HepG2 (cell line): ENCODE measurements at regions not wholly inside any gene's neighbourhood (a gene's known extent, or its start where the extent isn't known, plus 50 kb on each side); places are given as distances from the start of the nearest gene placed in this dataset.

ENCODE experiments used
- ATAC-seq: fragments of 200-7000 bp; cut with Tn5 transposase; 3 replicates; pipeline ENCODE4 v1.9.1; 2020; ENCODE audit warnings: mild to moderate bottlenecking, moderate library complexity
- BruUV-seq: library from RNA; stranded (reverse); fragments of 400-500 nt; replicated peaks from 2 replicates; lab custom pipeline; 2021; lab: Mats Ljungman, UMichigan
- CTCF ChIA-PET: fragments of 300-600 bp; formaldehyde crosslinking; extraction: SDS; loops from one replicate; lab custom pipeline; 2021; ENCODE audit warnings: low total read pairs, inconsistent platforms, low intra/inter-chr PET ratio; lab: Yijun Ruan, JAX
- POLR2A ChIA-PET: fragments of 350-600 bp; sonication (Branson Sonifier 250); formaldehyde crosslinking; loops from one replicate; lab custom pipeline; 2020; ENCODE audit warnings: antibody characterized with exemption, inconsistent platforms; lab: Yijun Ruan, JAX
- DNase-seq: peaks from one replicate; pipeline ENCODE4 v3.0.0-alpha.2; 2015; ENCODE audit warnings: low spot score
- FAIRE-seq: peaks from 3 replicates; lab custom pipeline; 2011; peaks lifted over from hg19 to GRCh38; lab: Jason Lieb, UNC
- H2AFZ ChIP-seq: one replicate; pipeline ENCODE4 v1.6.1; 2011; ENCODE audit warnings: low read length, inconsistent platforms
- H3K27ac ChIP-seq: fragments of 300-600 bp; 3 replicates; pipeline ENCODE4 v1.8.0; 2011; ENCODE audit warnings: mixed run types, mild to moderate bottlenecking, mixed read lengths, low read length, inconsistent platforms; ENCODE audit not compliant: insufficient read depth; ENCODE audit errors: extremely low read length
- H3K27me3 ChIP-seq, 2 experiments: fragments of 200-600 bp in 1 of 2; 2 replicates in 1 of 2; 3 replicates in 1 of 2; pipeline versions ENCODE4 v1.6.0 to v1.8.0; 2011; ENCODE audit warnings: low read length in 2 of 2, mild to moderate bottlenecking in 2 of 2, moderate library complexity in 2 of 2, inconsistent platforms in 1 of 2; ENCODE audit not compliant: insufficient read depth in 2 of 2, control insufficient read depth in 1 of 2
- H3K36me3 ChIP-seq, 2 experiments: fragments of 200-600 bp in 1 of 2; replicated peaks in 1 of 2; 2 replicates in 1 of 2; 3 replicates in 1 of 2; pipeline versions ENCODE4 v1.5.1 to v1.8.0; 2011; ENCODE audit warnings: low read length in 2 of 2, inconsistent platforms in 1 of 2; ENCODE audit not compliant: insufficient read depth in 2 of 2, control insufficient read depth in 1 of 2
- H3K4me1 ChIP-seq: 2 replicates; pipeline ENCODE4 v1.5.1; 2012; ENCODE audit warnings: low read length, inconsistent platforms; ENCODE audit not compliant: insufficient read depth
- H3K4me2 ChIP-seq: 2 replicates; pipeline ENCODE4 v1.6.0; 2011; ENCODE audit warnings: low read depth, low read length, inconsistent platforms
- H3K4me3 ChIP-seq, 3 experiments: fragments of 200-600 bp in 1 of 3; sonication (generic), shearing (Covaris generic) in 1 of 3; replicated peaks in 1 of 3; 2 replicates each; pipeline ENCODE4 v1.5.1; 2011 to 2016; ENCODE audit warnings: low read length in 3 of 3, inconsistent platforms in 2 of 3, low read depth in 2 of 3, mild to moderate bottlenecking in 2 of 3, control low read depth in 1 of 3, mixed read lengths in 1 of 3; ENCODE audit not compliant: insufficient read depth in 1 of 3
- H3K79me2 ChIP-seq: one replicate; pipeline ENCODE4 v1.6.1; 2011; ENCODE audit warnings: low read length, inconsistent platforms; ENCODE audit not compliant: insufficient read depth
- H3K9ac ChIP-seq: 2 replicates; pipeline ENCODE4 v1.6.0; 2011; ENCODE audit warnings: mild to moderate bottlenecking, low read depth, low read length, inconsistent platforms; ENCODE audit not compliant: insufficient read depth
- H3K9me3 ChIP-seq: 2 replicates; pipeline ENCODE4 v1.5.1; 2012; ENCODE audit warnings: mild to moderate bottlenecking, low read length
- H4K20me1 ChIP-seq: 2 replicates; pipeline ENCODE4 v1.6.0; 2011; ENCODE audit warnings: inconsistent platforms, mild to moderate bottlenecking, low read length, moderate library complexity; ENCODE audit not compliant: insufficient read depth
- CCDC6 ChIP-seq: sonication (generic); formaldehyde crosslinking; IDR thresholded peaks from 2 replicates; pipeline ENCODE4 v1.8.1; 2022; ENCODE audit warnings: mild to moderate bottlenecking, missing genetic modification reagents, moderate library complexity
- GABPB1 ChIP-seq: IDR thresholded peaks from 2 replicates; pipeline ENCODE4 v1.6.1; 2016; ENCODE audit warnings: mild to moderate bottlenecking, missing genetic modification reagents, moderate library complexity, missing compliant biosample characterization
- HOXA3 ChIP-seq: sonication (generic); formaldehyde crosslinking; IDR thresholded peaks from 2 replicates; pipeline ENCODE4 v1.5.0; 2020; ENCODE audit warnings: missing genetic modification reagents
- IKZF4 ChIP-seq: sonication (generic); formaldehyde crosslinking; IDR thresholded peaks from 2 replicates; pipeline ENCODE4 v1.5.1; 2020; ENCODE audit warnings: borderline replicate concordance, mild to moderate bottlenecking, low read depth, missing genetic modification reagents; ENCODE audit errors: not compliant biosample characterization
- MTA1 ChIP-seq: sonication (generic); formaldehyde crosslinking; IDR thresholded peaks from 2 replicates; pipeline ENCODE4 v1.4.0; 2020; ENCODE audit warnings: missing genetic modification reagents, mild to moderate bottlenecking, borderline replicate concordance
- RFX1 ChIP-seq: fragments of 450-650 bp; IDR thresholded peaks from 2 replicates; pipeline ENCODE4 v1.6.1; 2017
- TBX2 ChIP-seq: sonication (generic); formaldehyde crosslinking; IDR thresholded peaks from 2 replicates; pipeline ENCODE4 v1.5.0; 2020; ENCODE audit warnings: missing genetic modification reagents, mild to moderate bottlenecking, borderline replicate concordance
- TCF12 ChIP-seq, 2 experiments: fragments of 450-650 bp in 1 of 2; sonication (generic) in 1 of 2; formaldehyde crosslinking in 1 of 2; IDR thresholded peaks; 2 replicates each; pipeline versions ENCODE4 v1.6.1 to v1.8.0; 2017 to 2022; ENCODE audit warnings: antibody characterized with exemption in 1 of 2, mild to moderate bottlenecking in 1 of 2, missing genetic modification reagents in 1 of 2, moderate library complexity in 1 of 2
- ZNF17 ChIP-seq: sonication (generic); formaldehyde crosslinking; IDR thresholded peaks from 2 replicates; pipeline ENCODE4 v1.5.0; 2020; ENCODE audit warnings: mild to moderate bottlenecking, missing genetic modification reagents
- WGBS: methylation state at CpG from one replicate; pipeline ENCODE4 v1.1.6; 2017; ENCODE audit warnings: low lambda C conversion rate; 5-methylcytosine and 5-hydroxymethylcytosine counted together
- in situ Hi-C: cut with HindIII; loops from 2 replicates; pipeline ENCODE4 v1.10.0; 2017; ENCODE audit warnings: low pct_unique_long_range_greater_than_20kb; ENCODE audit not compliant: extremely low pct_ligation_motif_present
- intact Hi-C: fragments of 100-400 bp; cut with micrococcal nuclease; formaldehyde crosslinking; loops from one replicate; pipeline ENCODE4 v1.10.0; 2022; ENCODE audit not compliant: unreplicated experiment
- TF ChIP-seq, protein P1 (sequence below): sonication (generic); formaldehyde crosslinking; IDR thresholded peaks from 2 replicates; pipeline ENCODE4 v1.4.0; 2020; ENCODE audit warnings: mild to moderate bottlenecking, missing genetic modification reagents, borderline replicate concordance
- TF ChIP-seq, protein P2 (sequence below), 2 experiments: sonication (generic) in 1 of 2; formaldehyde crosslinking in 1 of 2; IDR thresholded peaks; 2 replicates each; pipeline versions ENCODE4 v1.4.0 to v1.6.1; 2018 to 2020; ENCODE audit warnings: missing genetic modification reagents in 2 of 2, borderline replicate concordance in 1 of 2, low read depth in 1 of 2, mild to moderate bottlenecking in 1 of 2, missing biosample characterization in 1 of 2

DNA sequence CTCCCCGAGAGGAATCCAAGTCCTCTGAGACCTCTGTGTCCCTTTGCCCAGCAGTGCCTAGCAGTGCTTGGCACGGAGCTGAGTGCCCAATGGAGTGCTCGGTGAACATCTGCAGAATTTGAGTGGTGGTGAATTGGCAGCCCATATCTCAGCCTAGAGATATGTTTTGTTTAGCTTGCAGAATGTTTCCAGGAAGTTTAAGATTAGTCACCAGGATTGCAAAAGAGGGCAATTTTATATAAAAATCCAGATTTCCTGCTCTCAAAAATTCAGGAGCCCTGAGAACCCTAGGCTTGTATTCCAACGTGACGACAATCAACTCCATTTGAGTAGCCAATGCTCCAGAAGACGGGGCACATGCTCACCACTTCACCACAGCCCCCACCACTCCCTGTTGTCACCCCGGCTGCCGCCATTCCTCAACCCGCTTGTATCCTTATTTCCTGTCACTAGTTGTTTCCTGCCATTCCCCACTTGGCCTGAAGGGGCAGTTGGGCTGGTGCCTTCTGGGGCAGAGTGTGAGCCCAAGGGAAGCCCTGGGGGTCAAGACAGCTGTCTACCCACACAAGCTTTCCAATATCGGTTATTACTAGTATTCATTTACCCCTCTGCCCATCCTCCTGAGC, 116.9 kb downstream of the EFNB1 start:
- CTCF ChIA-PET: no interaction called here
- H3K9ac ChIP-seq: no peak overlapping the region
- ATAC-seq: peak; percentile 62
- no peak for FAIRE-seq
- in situ Hi-C loops: no loop called here
- no peaks in the 10 kb centered on the region for H3K9me3 ChIP-seq
- H3K79me2 ChIP-seq: no peaks in the 10 kb centered on the region
- H2AFZ ChIP-seq: no peak overlapping the region
- H3K4me2 ChIP-seq: no peak overlapping the region
- WGBS: 61% methylated on average over 6 of the region's 10 CpGs
- no peak overlapping the region for H3K27ac ChIP-seq
- H3K4me3 ChIP-seq: no peak overlapping the region
- no peak for DNase-seq
- no peaks in the 10 kb centered on the region for H4K20me1 ChIP-seq
- H3K4me1 ChIP-seq: peaks cover 16% of the 10 kb centered on the region
- BruUV-seq: no TSS peak
- no peaks in the 10 kb centered on the region; a peak in 1 of 5 replicates for H3K27me3 ChIP-seq
- intact Hi-C loops: no loop called here
- H3K36me3 ChIP-seq: no peaks in the 10 kb centered on the region
- TF ChIP-seq RFX1 (no peak), CCDC6 (no peak), TCF12 (IDR thresholded peaks at IDR 0.05) (no peak), TCF12 (CRISPR knock-in tag; IDR thresholded peaks at IDR 0.05) (no peak), MTA1 (no peak), TBX2 (CRISPR knock-in tag) (no peak), GABPB1 (no peak), ZNF17 (no peak), HOXA3 (no peak), IKZF4 (CRISPR knock-in tag) (no peak)
- TF ChIP-seq, protein P1, sequence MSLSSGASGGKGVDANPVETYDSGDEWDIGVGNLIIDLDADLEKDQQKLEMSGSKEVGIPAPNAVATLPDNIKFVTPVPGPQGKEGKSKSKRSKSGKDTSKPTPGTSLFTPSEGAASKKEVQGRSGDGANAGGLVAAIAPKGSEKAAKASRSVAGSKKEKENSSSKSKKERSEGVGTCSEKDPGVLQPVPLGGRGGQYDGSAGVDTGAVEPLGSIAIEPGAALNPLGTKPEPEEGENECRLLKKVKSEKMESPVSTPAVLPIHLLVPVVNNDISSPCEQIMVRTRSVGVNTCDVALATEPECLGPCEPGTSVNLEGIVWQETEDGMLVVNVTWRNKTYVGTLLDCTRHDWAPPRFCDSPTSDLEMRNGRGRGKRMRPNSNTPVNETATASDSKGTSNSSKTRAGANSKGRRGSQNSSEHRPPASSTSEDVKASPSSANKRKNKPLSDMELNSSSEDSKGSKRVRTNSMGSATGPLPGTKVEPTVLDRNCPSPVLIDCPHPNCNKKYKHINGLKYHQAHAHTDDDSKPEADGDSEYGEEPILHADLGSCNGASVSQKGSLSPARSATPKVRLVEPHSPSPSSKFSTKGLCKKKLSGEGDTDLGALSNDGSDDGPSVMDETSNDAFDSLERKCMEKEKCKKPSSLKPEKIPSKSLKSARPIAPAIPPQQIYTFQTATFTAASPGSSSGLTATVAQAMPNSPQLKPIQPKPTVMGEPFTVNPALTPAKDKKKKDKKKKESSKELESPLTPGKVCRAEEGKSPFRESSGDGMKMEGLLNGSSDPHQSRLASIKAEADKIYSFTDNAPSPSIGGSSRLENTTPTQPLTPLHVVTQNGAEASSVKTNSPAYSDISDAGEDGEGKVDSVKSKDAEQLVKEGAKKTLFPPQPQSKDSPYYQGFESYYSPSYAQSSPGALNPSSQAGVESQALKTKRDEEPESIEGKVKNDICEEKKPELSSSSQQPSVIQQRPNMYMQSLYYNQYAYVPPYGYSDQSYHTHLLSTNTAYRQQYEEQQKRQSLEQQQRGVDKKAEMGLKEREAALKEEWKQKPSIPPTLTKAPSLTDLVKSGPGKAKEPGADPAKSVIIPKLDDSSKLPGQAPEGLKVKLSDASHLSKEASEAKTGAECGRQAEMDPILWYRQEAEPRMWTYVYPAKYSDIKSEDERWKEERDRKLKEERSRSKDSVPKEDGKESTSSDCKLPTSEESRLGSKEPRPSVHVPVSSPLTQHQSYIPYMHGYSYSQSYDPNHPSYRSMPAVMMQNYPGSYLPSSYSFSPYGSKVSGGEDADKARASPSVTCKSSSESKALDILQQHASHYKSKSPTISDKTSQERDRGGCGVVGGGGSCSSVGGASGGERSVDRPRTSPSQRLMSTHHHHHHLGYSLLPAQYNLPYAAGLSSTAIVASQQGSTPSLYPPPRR (CRISPR knock-in tag): no peak
- TF ChIP-seq, protein P2, sequence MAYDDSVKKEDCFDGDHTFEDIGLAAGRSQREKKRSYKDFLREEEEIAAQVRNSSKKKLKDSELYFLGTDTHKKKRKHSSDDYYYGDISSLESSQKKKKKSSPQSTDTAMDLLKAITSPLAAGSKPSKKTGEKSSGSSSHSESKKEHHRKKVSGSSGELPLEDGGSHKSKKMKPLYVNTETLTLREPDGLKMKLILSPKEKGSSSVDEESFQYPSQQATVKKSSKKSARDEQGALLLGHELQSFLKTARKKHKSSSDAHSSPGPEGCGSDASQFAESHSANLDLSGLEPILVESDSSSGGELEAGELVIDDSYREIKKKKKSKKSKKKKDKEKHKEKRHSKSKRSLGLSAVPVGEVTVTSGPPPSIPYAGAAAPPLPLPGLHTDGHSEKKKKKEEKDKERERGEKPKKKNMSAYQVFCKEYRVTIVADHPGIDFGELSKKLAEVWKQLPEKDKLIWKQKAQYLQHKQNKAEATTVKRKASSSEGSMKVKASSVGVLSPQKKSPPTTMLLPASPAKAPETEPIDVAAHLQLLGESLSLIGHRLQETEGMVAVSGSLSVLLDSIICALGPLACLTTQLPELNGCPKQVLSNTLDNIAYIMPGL (CRISPR knock-in tag; IDR thresholded peaks at IDR 0.05; ENCODE audit: borderline replicate concordance in 1 of 2, low read depth in 1 of 2): no peak
- TF ChIP-seq, all 625 proteins: peak for 0
- POLR2A ChIA-PET: no interaction called here
